COR-L47 (cell line): ENCODE measurements at regions not wholly inside any gene's neighbourhood (a gene's known extent, or its start where the extent isn't known, plus 50 kb on each side); places are given as distances from the start of the nearest gene placed in this dataset.
"Not testable (repeated sequence)": the region's sequence is repeated elsewhere in the genome, so short reads cannot be mapped to it uniquely, and the experiment has no call there.

Source experiments
- DNase-seq: peaks from one replicate; lab custom pipeline; 2025; lab: John Stamatoyannopoulos, UW

- no peak for DNase-seq
Measured at GRCh38 chr6:144434308-144434990, 149.3 kb downstream of the UTRN start.

DNA sequence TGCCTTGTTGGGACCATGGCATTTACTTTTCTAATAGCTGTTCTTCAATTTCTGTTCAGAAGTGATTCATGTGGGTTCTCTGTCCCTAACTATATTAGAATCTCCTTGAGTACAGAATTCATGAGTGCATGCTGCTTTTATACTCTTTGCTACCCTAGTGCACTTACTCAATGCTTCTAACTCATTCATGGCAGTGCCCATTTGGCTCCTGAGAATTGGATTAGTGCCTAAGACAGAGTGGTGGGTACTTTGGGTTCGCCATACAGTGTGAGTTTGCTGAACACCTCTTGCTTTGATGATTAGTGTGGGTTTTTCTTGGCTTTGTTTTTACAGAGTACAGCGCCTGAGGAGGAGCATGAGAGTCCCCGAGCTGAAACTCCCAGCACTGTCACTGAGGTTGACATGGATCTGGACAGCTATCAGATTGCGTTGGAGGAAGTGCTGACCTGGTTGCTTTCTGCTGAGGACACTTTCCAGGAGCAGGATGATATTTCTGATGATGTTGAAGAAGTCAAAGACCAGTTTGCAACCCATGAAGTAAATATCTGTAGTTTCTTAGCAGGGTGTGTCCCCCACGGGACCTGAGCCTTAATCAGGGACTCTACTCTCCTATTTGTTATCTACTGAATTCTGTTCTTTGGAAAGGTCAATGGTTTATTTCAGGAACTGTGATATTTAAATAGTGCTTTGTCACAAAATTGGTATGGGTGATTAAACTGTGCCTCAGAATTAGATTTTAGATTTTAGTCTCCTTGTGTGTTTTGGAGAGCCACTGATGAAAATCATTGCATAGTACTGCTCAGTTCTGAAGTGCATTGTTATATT, 150.7 kb downstream of the UTRN start:
- DNase-seq, result no peak

- DNase-seq, result no peak
Measured at GRCh38 chr6:144437105-144437504, 152.0 kb downstream of the UTRN start.

DNA sequence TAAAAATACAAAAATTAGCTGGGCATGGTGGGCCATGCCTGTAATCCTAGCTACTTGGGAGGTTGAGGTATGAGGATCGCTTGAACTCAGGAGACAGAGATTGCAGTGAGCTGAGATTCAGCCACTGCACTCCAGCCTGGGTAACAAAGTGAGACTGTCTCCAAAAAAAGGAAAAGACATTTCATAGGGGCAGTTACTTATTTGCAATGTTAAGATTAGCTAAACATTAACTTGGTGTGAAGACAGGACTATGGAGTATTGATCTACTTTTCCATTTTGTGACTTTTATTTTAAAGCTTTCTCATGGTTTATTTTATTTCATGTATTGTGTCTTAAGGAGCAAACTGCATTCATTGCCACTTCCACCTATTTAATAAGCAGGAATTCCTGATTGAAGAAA, 153.0 kb downstream of the UTRN start:
- no peak for DNase-seq

DNA sequence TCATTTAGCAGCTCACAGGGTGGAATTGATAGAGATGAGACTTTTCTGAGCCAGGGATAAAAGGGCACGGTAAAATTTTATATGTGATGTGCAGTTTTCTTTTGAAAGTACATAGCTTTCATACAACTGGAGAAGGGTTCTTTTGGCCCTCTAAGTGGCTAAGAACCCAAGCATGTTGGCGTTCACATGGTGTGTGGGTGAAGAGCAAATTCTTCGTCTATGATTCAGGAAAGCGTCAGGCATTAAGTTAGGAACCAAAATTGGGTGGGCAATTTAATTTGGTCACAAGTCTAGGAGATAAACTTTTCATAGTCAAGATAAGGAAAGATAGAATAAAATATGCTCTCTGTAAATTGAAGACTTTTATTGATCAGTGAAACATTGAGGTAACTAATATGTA, 153.9 kb downstream of the UTRN start:
- DNase-seq, result no peak

GRCh38 chr6:144441801-144442200, 156.7 kb downstream of the UTRN start:
- not testable (repeated sequence) for DNase-seq

GRCh38 chr6:144443157-144443556, 158.0 kb downstream of the UTRN start:
- DNase-seq, result no peak

GRCh38 chr6:144447472-144447871, 162.3 kb downstream of the UTRN start:
- no peak for DNase-seq

DNA sequence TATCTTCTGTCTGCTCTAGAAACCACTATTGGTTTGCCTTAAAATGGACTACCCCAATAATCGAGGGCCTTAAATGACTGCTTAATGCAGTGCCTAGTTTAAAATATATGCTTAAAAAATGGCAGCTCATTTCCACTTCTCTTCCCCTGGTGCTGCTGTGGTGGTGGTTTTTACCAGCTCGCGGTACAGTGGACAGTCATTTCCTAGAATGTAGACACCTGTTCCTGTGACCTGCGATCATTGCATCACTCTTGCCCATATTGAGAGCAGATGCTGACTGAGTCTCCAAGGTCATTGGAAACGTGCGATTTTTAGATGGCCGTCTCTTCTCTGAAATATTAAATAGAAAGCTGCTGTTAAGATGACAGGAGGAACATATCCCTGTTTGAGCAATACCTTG, 164.1 kb downstream of the UTRN start:
- no peak for DNase-seq

- DNase-seq, result no peak
Measured at GRCh38 chr6:144449911-144450597, 164.9 kb downstream of the UTRN start.

DNA sequence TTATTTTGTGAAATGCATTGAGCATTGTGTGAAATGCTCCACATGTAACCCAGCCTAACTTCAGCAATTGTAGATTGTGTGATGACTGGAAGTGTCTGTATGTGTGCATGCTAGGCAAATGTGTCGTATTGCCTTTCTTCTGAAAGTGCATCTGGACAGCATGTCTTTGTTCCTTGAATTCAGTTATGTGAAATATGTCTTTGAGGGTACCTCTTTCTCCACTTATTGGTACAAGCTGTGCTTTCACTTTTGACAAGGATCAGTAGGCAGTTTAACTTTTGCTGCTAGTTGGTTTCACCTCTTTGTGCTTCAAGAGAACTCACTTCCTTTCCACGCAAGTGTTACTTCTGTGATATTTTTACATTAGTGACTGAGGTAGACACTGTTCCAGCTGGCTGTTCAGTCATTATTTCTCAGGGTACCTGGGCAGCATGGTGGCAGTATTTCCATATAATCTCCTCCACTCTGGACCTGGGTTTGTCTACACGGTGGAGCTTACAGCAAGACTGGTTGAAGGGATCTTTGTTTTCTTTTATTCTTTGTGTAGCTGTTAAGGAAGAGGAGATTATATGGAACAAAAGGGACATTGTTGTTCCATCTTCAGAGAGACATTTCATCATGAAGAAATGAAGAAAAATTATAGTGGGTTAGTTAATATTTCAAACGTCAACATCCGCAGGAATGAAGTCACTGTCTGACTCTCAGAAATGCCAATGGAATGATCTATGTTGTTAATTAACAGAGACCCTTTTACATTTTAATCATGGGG, 175.4 kb downstream of the UTRN start:
- no peak for DNase-seq

DNA sequence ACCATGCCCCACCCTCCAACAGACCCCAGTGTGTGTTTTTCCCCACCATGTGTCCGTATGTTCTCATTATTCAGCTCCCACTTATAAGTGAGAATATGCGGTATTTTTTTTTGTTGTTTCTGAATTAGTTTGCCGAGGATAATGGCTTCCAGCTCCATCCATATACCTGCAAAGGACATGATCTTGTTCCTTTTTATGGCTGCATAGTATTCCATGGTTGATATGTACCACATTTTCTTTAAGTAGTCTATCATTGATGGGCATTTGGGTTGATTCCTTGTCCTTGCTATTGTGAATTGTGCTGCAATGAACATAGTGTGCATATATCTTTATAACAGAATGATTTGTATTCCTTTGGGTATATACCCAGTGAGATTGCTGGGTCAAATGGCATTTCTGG, 176.9 kb downstream of the UTRN start:
- no peak for DNase-seq

DNA sequence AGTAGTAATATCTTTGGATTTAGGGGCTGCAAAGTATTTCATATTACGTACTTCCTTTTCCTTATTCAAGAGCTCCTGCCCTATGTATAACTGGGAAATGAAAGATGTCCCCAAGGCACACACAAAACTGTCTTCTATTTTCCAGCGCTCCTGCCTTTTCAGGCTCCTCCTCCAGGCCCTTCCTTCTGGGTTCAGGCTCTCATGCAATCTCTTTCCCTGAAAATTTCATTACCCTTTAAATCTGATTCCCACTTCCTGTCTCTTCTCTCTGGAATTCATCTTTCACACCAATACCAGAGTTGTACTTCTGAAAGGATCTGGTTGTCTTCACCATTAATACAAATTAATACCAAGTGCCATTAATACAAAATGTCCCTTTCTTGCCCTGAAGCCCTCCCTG, 181.6 kb downstream of the UTRN start:
- DNase-seq, result no peak

DNA sequence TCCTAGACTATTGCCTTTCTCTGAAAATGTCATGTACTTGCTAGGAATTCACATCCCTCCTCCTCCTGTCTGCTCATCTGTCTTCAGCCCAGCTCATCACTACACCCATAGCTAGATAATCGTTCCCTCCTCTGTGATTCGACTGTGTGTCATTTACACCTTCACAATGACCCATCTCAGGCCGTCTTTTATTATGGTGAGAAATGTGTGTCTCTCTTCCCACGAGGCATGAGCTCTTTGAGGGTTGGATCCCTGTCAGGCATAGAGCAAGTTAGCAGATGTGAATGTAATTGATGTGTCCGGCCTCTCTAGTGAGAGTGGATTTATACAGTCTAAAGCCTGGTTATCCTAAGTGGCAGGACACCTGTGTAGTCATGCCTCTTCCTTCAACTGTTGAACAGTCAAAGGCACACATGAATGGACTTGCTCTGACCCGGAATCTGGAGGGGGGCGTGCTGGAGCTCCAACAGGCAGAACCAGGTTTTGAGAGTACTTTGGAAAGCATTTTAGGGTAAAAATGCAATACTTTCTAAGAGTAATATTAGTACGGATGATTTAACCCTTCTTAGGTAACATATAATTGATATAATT, 182.1 kb downstream of the UTRN start:
- DNase-seq, result no peak

- DNase-seq, result no peak
Measured at GRCh38 chr6:144467921-144468320, 182.8 kb downstream of the UTRN start.

- DNase-seq, result no peak
Measured at GRCh38 chr6:144468709-144469108, 183.6 kb downstream of the UTRN start.

DNA sequence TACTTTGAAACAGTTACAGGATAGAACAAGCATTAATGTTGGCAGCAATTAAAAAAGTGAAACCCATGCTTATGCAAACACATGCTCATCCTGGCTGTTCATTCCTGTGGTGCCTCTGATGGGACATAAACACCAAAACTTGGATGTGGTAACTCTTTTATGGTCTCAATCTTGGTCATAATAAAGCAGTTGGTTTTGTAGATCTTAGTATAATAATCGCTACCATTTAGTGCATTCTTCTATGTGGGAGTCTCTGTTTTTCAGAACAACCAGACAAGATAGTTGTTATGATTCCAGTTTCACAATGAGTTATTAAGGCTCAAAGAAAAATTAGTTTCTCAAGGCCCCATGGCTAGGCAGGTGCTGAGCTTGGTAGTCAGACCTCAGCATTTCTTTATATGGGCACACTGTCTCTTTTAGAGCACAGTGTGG, 184.0 kb downstream of the UTRN start:
- no peak for DNase-seq

GRCh38 chr6:144470201-144470600, 185.1 kb downstream of the UTRN start:
- not testable (repeated sequence) for DNase-seq

DNA sequence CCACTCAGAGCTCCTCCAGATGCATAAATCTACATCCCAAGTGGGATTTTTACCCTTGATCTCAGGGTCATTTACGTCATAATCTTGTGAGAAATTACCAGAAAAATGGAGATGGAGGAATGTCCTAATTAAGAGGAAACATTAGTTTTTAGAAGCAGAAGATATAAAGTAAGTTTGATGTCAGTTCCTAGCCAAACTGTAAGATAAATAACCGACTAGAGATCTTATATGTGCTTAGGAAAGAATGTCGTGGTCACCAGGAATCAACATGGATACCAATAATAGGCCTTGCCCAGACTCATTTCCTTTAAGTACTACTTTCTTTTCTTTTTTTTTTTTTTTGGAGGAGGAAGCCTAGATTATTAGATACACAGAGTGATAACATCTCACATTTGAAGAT, 186.9 kb downstream of the UTRN start:
- no peak for DNase-seq

DNA sequence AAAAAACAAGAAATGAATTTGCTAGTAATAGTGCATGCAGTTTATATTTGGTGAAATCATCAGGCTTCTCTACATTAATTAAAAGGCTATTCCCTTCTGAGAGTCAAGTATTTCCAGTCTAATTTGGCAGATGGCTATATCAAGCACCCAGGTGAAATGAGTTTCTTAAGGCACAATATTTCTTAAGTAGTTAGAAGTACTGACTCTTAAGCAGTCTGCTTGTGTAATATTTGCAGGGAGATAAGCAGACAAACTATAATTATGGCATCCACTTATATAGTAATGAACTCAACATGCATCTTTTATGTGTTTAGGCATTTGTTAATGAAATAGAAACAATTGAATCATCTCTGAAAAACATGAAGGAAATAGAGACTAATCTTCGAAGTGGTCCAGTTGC, 189.2 kb downstream of the UTRN start:
- no peak for DNase-seq

- DNase-seq, result no peak
Measured at GRCh38 chr6:144474904-144475303, 189.8 kb downstream of the UTRN start.

GRCh38 chr6:144475411-144475810, 190.3 kb downstream of the UTRN start:
- no peak for DNase-seq
